ENCODE measurements at regions not wholly inside any gene's neighbourhood (a gene's known extent, or its start where the extent isn't known, plus 50 kb on each side); places are given as distances from the start of the nearest gene placed in this dataset.
A peak's percentile ranks its signal among the peaks of the same experiment; 100 is the strongest.

- DNase-seq (ENCODE audit: low read depth in 2 of 2), result no peak
These were observed 504.3 kb downstream of the ARHGEF28 start for GRCh38 chr5:74130155-74130897.

GRCh38 chr5:74127381-74128320 is 501.7 kb downstream of the ARHGEF28 start:
- peak; percentile 93 to 94 for DNase-seq (ENCODE audit: low read depth in 2 of 2)

DNA sequence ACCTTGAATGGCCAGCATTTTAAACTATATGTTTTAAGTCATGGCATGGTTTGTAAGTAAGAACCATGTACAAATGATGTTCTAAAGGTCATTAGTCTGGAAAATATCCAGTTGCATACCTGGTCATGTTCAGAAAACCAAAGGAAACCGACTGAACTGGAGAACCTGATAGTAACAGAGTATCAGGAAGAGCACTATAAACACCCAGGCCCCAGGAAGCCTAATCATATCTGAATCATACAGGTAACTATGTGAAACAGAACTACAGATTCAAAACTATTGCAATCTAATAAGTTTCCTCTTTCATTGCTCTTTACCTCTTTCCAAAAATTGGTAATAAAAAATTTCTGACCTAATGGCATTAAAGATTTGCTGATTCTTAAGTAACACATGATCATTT is 500.3 kb downstream of the ARHGEF28 start:
- no peak for DNase-seq (ENCODE audit: low read depth in 2 of 2)

- DNase-seq (ENCODE audit: low read depth in 2 of 2), result no peak
These were observed 498.8 kb downstream of the ARHGEF28 start for GRCh38 chr5:74124826-74125225.

DNA sequence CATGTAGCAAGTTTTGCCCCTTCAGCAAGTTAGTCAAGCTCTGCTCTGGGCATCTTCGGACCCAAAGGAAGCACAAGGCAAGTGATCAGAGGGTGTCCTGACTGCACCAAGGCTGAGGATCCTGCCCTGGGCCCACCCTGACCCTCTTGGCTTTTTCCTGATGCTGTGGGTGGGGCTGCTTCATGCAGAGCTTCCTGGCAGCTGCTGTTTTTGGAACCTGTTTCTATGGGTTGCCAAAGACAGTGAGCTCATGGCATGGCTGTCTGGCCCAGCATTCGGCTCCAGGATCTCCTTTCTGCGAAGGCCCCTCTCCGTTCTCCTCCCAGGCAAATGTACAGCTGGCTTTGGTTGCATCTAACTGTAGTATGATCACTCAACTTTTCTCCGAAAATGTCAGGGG is 497.9 kb downstream of the ARHGEF28 start:
- DNase-seq (ENCODE audit: low read depth in 2 of 2), result no peak

DNA sequence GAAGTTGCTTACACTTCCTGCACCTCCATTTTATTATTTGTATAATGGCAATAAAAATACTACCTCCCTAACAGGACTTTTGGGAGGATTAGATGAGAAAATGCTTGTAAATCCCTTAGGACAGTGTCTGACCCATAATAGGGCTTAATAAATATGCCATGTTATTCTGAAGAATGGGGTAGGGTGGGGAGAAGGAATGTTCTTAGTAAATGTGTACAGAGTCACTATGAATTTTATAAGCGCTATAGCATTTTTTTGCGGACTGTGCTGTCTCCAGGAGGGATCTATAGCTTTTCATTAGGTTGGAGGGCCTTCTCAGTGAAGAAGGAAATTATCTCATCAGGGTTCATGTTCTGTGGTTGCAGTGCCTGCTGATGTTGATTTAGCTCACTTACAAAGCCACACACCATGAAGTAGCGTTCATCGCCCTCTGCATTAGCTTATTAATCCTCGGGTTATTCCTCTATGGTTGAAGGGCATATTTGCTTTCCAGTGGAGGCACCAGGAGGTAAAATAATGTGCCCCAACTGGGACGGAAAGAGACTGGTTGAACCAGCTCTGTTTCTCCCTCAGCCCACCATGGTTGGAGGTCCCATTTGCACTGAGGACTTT is 497.1 kb downstream of the ARHGEF28 start:
- no peak for DNase-seq (ENCODE audit: low read depth in 2 of 2)

DNA sequence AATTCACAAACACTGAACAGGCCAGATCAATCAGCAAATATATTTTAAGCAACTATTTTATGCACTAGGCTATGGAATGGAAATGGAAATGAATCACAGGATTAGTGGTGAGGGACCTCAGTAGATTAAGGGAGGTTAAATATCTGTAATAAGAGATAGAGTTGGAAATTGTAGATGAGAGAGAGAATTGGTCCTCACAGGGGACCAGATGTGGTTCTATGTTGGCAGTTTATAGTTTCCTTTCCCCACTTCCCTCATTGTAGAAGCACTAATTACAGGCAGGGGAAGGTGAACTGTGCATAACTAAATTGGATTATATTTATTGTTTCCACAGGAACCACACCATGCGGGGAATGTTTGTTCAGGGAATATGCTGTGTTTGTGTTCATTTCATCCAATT is 496.2 kb downstream of the ARHGEF28 start:
- peak; percentile 38 to 42 for DNase-seq (ENCODE audit: low read depth in 2 of 2)

- DNase-seq (ENCODE audit: low read depth in 2 of 2), result no peak
These were observed 494.6 kb downstream of the ARHGEF28 start for GRCh38 chr5:74120585-74120984.

DNA sequence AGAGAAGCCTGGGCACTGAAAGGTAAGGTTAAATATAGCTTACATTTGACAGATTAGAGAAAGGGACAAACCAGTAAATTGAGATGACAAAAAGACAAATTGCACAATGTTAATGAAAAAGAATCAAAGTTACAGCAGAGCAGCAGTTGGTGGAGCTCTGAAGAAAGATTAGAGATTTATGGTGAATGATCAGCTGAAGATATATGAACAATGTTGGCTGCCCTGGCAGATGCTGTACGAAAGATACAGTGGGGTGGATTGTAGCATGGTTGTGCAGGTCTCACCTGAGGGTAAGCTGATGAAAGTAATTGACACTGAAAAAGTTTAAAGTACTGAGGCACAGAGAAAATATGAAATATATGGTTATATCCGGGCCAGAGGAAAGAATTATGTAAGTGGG is 492.1 kb downstream of the ARHGEF28 start:
- DNase-seq (ENCODE audit: low read depth in 2 of 2), result no peak

- no peak for DNase-seq (ENCODE audit: low read depth in 2 of 2)
These were observed 491.0 kb downstream of the ARHGEF28 start for GRCh38 chr5:74116984-74117383.

DNA sequence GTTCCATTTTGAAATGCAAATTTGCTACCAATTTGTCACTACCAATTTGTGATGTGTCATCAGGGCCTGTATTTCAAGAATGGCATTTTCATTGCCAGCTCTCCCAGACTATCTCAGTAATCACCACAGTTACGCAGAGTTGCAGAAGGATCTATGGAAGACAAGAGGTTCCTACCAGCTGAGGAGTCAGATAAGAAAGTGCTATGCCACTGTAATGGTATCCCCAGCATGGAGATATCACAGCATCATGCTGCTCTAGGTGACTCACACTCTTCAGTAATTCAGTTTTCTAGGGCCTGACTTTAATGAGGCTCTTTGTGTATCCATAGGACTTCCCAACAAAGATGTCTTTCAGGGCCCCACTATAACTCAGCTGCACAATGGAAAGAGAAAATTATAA is 490.3 kb downstream of the ARHGEF28 start:
- DNase-seq (ENCODE audit: low read depth in 2 of 2), result no peak

- DNase-seq (ENCODE audit: low read depth in 2 of 2), result no peak
These were observed 487.9 kb downstream of the ARHGEF28 start for GRCh38 chr5:74113927-74114326.

DNA sequence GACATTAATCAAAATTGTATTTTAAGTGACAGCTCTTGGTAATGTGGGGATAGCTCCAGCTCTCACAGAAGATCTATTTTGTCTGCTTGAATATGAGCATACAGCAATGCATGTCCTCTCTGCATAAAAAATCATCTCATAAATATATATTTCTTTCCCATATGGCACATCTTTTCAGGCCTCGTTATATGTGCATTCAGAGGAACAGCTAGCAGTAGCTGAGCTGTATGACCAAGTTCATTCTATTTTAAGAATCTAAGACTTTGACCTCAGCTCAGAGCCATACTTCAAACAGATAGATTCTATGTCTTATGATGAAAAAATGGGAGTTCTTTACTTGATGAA is 487.2 kb downstream of the ARHGEF28 start:
- no peak for DNase-seq (ENCODE audit: low read depth in 2 of 2)

DNA sequence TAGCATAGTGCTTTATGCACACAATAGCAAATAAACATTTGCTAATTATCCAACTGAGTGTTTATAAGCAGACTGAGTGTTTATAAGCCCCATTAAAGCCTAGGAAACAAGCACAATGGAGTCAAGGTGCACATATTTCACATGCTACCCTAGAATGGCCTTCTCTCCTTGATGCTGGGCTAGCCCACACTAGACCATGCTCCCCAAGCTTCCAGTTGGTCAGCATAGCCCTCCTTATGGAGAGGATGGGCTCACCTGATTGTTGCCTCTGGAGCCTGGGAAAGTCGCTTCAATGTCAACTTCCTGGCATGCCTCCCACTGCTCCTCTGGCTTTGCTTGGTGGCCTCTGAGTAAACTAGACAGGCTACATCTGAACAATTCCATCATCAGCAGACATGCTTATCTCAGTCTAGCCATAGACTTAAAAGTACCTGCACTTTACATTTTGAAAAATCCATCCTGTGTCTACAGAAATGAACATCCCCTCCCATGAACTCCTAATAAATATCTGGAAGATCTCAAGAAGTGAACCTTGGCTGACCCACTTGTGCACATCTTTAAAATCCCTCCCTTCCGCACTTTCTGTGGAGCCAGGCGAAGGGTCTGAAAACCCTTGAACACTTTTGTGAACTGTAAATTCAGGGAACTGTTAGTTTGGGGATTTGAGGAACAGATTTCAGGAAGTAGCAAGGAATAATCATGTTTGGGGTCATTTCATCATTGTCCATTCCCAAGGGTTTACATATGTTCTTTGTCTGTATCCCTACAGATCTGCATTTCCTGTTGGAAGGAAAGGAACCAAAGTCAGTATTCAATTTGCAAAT is 486.6 kb downstream of the ARHGEF28 start:
- DNase-seq (ENCODE audit: low read depth in 2 of 2), result no peak

- no peak for DNase-seq (ENCODE audit: low read depth in 2 of 2)
These were observed 485.8 kb downstream of the ARHGEF28 start for GRCh38 chr5:74111764-74112163.

DNA sequence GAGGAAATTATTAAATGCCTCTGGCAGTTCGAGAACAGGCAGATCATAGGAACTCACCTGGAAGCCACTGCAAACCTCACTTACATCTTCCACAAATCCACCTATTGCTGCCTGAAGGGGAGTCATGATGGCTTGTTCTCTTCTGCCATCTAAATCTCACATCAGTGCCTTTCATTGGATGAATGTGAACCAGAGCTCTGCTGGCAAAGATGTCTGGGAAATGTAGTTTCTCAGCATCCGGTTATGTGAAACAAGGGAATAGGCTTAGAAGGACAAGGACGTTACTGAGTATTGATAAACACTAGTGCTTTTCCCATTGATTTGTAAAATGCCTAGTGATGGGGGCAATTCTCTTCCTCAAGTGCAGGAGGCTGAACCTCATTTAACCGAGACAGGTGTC is 483.3 kb downstream of the ARHGEF28 start:
- no peak for DNase-seq (ENCODE audit: low read depth in 2 of 2)

GRCh38 chr5:74107899-74108298 is 481.9 kb downstream of the ARHGEF28 start:
- no peak for DNase-seq (ENCODE audit: low read depth in 2 of 2)

GRCh38 chr5:74105126-74105780 is 479.3 kb downstream of the ARHGEF28 start:
- no peak for DNase-seq (ENCODE audit: low read depth in 2 of 2)

DNA sequence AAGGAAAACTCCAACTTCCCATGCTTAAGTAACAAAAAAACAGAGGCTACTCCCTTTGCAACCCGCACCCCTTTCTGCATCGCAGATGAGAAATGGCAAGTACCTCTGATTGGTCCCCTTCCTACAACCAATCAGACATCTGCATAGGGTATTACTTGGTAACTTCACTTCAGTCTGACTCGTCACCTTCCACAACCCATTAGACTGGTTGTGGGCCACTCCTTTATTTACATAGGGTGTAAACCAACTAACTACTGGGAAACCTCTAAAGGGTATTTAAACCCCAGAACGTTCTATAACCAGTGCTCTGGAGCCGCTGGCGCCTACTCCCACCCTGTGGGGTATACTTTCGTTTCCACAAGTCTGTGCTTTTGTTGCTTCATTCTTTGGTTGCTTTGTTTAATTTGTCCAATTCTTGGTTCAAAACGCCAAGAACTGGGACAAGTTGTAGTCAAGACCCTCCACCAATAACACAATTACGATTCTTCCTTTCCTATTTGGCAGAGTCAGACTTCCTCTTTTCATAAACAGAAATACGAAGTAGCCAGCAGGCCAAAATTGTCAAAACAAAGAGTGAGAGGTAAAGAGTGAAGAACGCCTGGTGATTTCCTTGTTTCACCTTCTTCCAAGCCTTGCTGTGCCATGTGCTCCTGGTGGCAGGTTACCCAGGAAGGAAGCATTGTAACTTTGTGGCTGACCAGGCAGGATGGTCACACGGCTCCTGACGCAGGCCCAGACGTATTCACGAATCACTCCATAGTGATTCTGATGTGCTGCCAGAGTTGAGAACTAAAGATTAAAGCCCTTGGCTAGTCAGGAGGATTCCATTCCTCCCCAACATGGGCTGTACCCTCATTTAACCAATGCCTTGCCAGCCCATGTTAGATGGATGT is 477.4 kb downstream of the ARHGEF28 start:
- DNase-seq (ENCODE audit: low read depth in 2 of 2), result peak in 1 of 2 donors; percentile 29

DNA sequence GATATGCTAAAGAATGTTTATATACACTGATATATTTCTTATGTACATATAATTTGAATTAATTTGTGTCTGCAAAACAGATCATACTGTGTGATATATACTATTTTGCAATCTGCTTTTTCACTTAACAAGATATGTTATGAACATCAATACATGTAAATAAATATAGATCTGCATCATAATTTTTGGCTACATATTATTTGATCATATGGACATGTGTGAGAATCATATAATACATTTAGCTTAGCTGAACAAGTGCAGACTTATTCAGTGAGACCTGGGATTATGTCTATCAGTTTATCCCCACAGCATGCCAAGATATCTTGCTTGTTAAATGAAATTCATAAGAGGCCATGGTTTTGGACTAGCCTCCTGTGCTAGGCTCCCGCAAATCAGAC is 474.3 kb downstream of the ARHGEF28 start:
- no peak for DNase-seq (ENCODE audit: low read depth in 2 of 2)
